ENCODE measurements at regions not wholly inside any gene's neighbourhood (a gene's known extent, or its start where the extent isn't known, plus 50 kb on each side); places are given as distances from the start of the nearest gene placed in this dataset.

- TF ChIP-seq EZH2 (IDR thresholded peaks at IDR 0.05; ENCODE audit: insufficient read depth, poor library complexity, severe bottlenecking), result no peak
- TF ChIP-seq EZH2phosphoT487 (IDR thresholded peaks at IDR 0.05; ENCODE audit: insufficient read depth, low read depth), result no peak
These were observed 162.6 kb downstream of the ETNK1 start for GRCh38 chr12:22787557-22787956.

Measured in GM23248 (cell line).